ENCODE measurements at regions not wholly inside any gene's neighbourhood (a gene's known extent, or its start where the extent isn't known, plus 50 kb on each side); places are given as distances from the start of the nearest gene placed in this dataset.

DNA sequence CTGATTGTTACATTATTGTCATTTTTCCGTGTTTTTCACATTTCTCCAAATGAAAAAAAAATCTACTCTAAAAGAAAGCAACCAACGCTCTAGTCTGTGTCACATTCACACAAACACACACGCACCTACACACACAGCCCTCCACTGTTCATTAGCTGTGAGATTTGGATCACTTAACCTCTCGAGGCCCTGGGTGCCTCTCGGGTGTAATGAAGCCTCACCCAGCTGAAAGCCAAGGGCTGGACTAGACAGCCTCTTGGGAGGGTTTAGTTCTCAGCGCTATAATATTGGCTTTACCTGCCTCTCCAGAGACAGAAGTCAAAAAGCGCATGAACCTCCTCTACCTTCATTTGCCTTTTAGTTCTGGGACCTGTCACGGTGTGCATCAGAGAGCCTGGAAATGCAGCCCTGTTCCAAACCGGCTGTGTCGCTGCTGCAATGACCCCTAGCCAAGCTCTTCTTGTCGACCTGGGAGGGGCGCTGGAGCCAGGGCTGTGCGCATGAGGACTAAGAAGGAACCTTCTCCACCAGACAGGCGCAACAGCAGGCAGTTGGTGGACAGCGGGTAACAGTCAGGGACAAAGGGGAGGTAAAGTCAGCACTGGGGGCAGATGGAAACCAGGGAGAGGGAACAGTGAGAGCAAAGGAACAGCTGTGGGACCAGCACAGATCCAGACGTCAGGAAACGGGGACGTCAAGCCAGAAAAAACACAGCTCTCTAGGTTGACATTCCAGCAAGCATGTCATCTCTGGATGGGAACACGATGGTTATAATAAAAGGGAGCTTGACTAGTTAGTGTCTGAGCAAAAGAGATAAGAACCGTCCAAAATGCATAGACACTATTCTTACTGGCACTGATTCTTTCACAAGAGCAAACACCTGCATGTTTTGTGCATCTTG is 375.9 kb downstream of the EFNB2 start:
- no peak for DNase-seq (ENCODE audit: low read depth)
- TF ChIP-seq CTCF (conservative IDR thresholded peaks at IDR 0.05; ENCODE audit: low read depth, low read length) = no peak
- no peak overlapping the region for H3K4me3 ChIP-seq (ENCODE audit: low read length)

GRCh38 chr13:106156468-106156867 is 379.0 kb downstream of the EFNB2 start:
- no peak for TF ChIP-seq CTCF (conservative IDR thresholded peaks at IDR 0.05; ENCODE audit: low read depth, low read length)
- H3K4me3 ChIP-seq (ENCODE audit: low read length) = no peak overlapping the region
- peak; percentile 69 for DNase-seq (ENCODE audit: low read depth)

DNA sequence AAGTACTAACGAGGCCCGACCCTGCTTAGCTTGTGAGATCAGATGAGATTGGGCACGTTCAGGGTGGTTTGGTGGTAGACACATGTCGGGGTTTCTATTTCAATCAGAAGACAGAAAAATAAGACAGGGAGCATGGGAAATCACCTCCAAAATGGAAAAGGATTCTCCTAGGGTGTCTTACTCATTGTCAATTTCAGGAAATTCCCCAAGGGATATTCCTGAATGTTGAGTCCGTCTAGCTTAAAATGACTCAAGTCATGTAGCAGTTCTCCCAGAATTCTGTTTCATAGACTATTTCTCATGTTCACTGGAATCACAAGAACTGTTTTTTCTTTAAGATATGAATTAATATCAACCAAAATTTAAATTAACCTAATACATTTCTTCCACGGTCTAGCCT is 380.1 kb downstream of the EFNB2 start:
- no peak overlapping the region for H3K4me3 ChIP-seq (ENCODE audit: low read length)
- no peak for DNase-seq (ENCODE audit: low read depth)

GRCh38 chr13:106153876-106154275 is 381.6 kb downstream of the EFNB2 start:
- DNase-seq (ENCODE audit: low read depth) = no peak
- H3K4me3 ChIP-seq (ENCODE audit: low read length) = no peak overlapping the region
- TF ChIP-seq CTCF (conservative IDR thresholded peaks at IDR 0.05; ENCODE audit: low read depth, low read length) = no peak

More for the DNA sequence above, 380.1 kb downstream of the EFNB2 start:
- no peak for TF ChIP-seq CTCF (conservative IDR thresholded peaks at IDR 0.05; ENCODE audit: low read depth, low read length)

- TF ChIP-seq CTCF (conservative IDR thresholded peaks at IDR 0.05; ENCODE audit: low read depth, low read length) = no peak
- no peak for DNase-seq (ENCODE audit: low read depth)
- no peak overlapping the region for H3K4me3 ChIP-seq (ENCODE audit: low read length)
Observed at GRCh38 chr13:106153041-106153440, 382.4 kb downstream of the EFNB2 start.

DNA sequence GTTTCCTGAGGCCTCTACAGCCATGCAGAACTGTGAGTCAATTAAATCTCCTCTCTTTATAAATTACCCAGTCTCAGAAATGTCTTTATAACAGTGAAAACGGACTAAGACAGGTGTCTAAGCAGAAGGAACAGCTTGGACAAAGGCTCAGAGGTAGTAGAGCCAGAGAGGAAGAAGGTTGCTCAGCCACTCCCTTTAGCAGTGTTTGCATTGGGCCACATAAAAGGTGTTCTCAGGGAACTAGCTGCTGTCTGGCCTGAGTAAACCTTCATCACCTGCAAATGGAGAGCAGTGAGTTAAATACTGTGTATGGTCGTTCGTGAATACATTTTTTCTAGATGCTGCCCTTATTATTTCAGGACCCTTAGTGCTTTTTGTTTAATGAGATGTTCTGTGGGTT is 383.4 kb downstream of the EFNB2 start:
- no peak overlapping the region for H3K4me3 ChIP-seq (ENCODE audit: low read length)

More for the DNA sequence above, 383.4 kb downstream of the EFNB2 start:
- no peak for DNase-seq (ENCODE audit: low read depth)
- no peak for TF ChIP-seq CTCF (conservative IDR thresholded peaks at IDR 0.05; ENCODE audit: low read depth, low read length)

All from retinal pigment epithelial cell (primary cell).